ENCODE measurements at regions not wholly inside any gene's neighbourhood (a gene's known extent, or its start where the extent isn't known, plus 50 kb on each side); places are given as distances from the start of the nearest gene placed in this dataset.
A peak's percentile ranks its signal among the peaks of the same experiment; 100 is the strongest.

DNA sequence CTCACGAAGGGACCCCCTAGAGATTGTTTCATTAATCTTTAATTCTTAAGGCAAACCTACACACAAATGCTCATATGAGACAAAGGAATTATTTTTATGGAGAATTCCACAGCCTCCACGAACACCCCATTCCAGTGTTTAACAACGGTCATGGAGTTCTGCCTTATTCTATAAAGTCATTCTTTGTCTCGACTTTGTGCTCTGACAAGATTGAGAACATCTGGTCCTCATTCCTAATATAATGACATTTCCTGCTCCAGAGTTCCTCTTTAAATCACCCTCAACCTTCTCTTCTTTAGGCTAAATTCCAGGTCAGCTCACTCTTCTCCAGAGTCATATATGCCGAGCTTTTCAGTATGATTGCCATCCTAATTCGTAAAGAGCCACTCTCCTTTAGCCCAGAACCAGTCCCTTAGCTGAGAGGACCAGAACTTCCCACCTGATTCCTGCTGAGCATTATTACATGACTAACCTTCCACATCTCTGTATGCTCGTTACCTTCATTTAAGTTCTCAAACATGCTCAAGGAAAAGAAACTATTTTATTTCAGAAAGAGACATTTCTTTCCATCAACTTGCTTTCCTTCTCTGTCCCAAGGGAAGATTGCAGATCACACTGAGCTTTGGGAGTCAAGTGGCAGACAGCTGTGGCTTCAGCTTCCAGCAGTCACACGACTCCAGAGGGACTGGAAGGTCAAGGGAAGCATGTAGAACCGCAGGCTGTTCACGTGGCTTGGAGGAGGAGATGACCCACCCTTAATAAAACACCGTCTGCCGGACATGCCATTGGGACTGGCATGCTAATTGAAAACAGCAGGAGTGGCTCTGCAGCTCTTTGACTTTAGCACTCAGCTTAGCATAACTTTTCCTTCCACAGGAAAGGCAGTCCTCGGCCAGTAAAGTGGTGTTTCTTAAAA lies 467.1 kb upstream of the HSF2 start:
- peak; percentile 39 for DNase-seq
- Histone ChIP-seq H3K27me3 (ENCODE audit: low read depth) (no peaks in the 10 kb centered on the region), H3K9me3 (no peaks in the 10 kb centered on the region), H3K4me3 (no peak overlapping the region), H3K4me1 (no peaks in the 10 kb centered on the region), H3K36me3 (no peaks in the 10 kb centered on the region), H3K27ac (no peak overlapping the region)
- TF ChIP-seq, protein P1, sequence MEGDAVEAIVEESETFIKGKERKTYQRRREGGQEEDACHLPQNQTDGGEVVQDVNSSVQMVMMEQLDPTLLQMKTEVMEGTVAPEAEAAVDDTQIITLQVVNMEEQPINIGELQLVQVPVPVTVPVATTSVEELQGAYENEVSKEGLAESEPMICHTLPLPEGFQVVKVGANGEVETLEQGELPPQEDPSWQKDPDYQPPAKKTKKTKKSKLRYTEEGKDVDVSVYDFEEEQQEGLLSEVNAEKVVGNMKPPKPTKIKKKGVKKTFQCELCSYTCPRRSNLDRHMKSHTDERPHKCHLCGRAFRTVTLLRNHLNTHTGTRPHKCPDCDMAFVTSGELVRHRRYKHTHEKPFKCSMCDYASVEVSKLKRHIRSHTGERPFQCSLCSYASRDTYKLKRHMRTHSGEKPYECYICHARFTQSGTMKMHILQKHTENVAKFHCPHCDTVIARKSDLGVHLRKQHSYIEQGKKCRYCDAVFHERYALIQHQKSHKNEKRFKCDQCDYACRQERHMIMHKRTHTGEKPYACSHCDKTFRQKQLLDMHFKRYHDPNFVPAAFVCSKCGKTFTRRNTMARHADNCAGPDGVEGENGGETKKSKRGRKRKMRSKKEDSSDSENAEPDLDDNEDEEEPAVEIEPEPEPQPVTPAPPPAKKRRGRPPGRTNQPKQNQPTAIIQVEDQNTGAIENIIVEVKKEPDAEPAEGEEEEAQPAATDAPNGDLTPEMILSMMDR (IDR thresholded peaks at IDR 0.05), result no peak
- intact Hi-C loops (cut with DNase I), result no loop called here
- ATAC-seq, result peak; percentile 56 to 72

DNA sequence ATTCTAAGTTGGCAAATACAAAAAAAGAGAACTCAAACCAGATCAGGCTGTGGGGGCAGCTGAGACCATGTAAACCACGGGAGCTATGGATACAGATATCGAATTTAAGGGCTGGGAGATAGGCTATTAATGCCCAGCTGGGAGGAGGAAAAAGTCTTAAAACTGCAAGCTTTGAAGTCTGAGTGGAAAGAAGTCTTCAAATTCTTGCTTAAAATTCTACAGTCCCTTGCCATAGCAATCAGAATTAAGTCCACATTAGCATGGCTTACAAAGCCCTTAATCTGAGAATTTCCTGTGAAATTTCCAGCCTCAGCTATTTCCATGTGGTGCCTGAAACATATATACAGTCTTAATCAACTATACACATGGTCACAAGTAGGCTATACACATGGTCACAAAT lies 465.0 kb upstream of the HSF2 start:
- TF ChIP-seq, protein P1 (IDR thresholded peaks at IDR 0.05), result no peak
- intact Hi-C loops (cut with DNase I), result no loop called here
- H3K4me1 ChIP-seq, result no peaks in the 10 kb centered on the region
- no peak overlapping the region for H3K4me3 ChIP-seq
- no peaks in the 10 kb centered on the region for H3K27me3 ChIP-seq (ENCODE audit: low read depth)
- H3K36me3 ChIP-seq, result no peaks in the 10 kb centered on the region
- ATAC-seq, result no peak
- no peak for DNase-seq
- H3K9me3 ChIP-seq, result no peaks in the 10 kb centered on the region
- H3K27ac ChIP-seq, result no peak overlapping the region

DNA sequence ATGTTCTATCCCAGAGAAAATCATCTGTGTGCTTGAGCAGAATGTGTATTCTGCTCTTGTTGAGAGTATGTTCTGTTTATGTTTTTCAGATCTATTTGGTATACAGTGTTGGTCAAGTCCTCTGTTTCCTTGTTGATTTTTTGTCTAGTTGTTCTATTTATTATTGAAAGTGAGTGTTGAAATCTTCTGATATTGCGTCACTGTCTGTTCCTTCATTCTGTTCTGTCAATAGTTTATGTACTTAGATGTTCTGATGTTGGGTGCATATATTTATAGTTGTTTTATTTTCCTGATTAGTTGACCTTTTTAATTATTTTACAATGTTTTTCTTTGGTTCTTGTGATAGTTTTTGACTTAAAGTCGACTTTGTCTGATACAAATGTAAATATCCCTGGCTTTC lies 458.7 kb upstream of the HSF2 start:
- intact Hi-C loops (cut with DNase I), result no loop called here
- TF ChIP-seq, protein P1 (IDR thresholded peaks at IDR 0.05), result no peak
- Histone ChIP-seq H3K4me1 (no peaks in the 10 kb centered on the region), H3K27ac (no peak overlapping the region), H3K4me3 (no peak overlapping the region), H3K36me3 (no peaks in the 10 kb centered on the region), H3K27me3 (ENCODE audit: low read depth) (no peaks in the 10 kb centered on the region), H3K9me3 (no peaks in the 10 kb centered on the region)
- DNase-seq, result no peak
- ATAC-seq, result no peak

DNA sequence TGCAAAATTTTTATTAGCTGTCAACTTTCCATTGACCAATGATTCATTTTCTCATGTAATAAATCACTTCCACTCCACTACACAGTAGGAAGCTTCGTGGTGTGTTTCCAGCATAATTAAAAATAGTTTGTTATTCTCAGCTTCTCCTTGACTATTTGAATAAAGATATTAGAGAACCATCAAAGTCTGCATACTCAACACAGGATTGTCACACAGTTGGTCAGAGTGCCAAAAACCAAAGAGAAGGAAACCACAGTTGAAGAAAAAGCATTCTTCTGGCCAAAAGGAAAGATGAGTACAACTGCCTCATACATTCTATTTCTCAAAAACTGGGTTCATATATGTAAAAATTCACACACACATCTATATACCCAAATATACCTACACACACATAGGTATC lies 455.1 kb upstream of the HSF2 start:
- intact Hi-C loops (cut with DNase I), result no loop called here
- TF ChIP-seq, protein P1 (IDR thresholded peaks at IDR 0.05), result no peak

DNA sequence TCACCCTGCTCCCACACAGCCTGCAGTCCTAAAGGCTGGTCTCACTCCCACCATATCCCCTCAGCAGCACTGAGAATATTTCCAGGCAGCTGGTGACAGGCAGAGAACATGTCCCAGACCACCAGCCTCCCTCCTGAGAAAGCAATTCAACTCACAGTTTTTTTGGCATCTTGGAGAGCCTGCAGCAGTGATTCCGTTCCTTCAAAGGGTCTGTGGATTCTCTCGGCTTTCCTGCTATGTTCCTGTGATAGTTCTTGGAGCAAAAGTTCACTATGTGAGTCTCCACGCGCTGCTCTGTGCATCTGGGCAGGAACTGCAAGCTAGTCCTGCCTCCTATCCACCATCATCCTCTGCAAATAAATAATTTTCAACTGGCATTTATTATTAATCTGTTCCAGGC lies 448.3 kb upstream of the HSF2 start:
- H3K4me3 ChIP-seq, result no peak overlapping the region
- ATAC-seq (no peak), DNase-seq (no peak)
- H3K27me3 ChIP-seq (ENCODE audit: low read depth), result no peaks in the 10 kb centered on the region
- TF ChIP-seq, protein P1 (IDR thresholded peaks at IDR 0.05), result no peak
- no peaks in the 10 kb centered on the region for H3K4me1 ChIP-seq
- no peaks in the 10 kb centered on the region for H3K36me3 ChIP-seq
- no peaks in the 10 kb centered on the region for H3K9me3 ChIP-seq
- intact Hi-C loops (cut with DNase I), result no loop called here
- H3K27ac ChIP-seq, result no peak overlapping the region

More for the DNA sequence above, 455.1 kb upstream of the HSF2 start:
- DNase-seq (no peak), ATAC-seq (no peak)
- H3K4me3 ChIP-seq, result no peak overlapping the region
- no peaks in the 10 kb centered on the region for H3K4me1 ChIP-seq
- no peaks in the 10 kb centered on the region for H3K36me3 ChIP-seq
- no peaks in the 10 kb centered on the region for H3K27me3 ChIP-seq (ENCODE audit: low read depth)
- no peaks in the 10 kb centered on the region for H3K9me3 ChIP-seq
- no peak overlapping the region for H3K27ac ChIP-seq

All from lower lobe of right lung (tissue), 2 donors.